ENCODE measurements at regions not wholly inside any gene's neighbourhood (a gene's known extent, or its start where the extent isn't known, plus 50 kb on each side); places are given as distances from the start of the nearest gene placed in this dataset.

- no peak for TF ChIP-seq RAD21 (IDR thresholded peaks at IDR 0.05; ENCODE audit: low read length)
- TF ChIP-seq, protein P1, sequence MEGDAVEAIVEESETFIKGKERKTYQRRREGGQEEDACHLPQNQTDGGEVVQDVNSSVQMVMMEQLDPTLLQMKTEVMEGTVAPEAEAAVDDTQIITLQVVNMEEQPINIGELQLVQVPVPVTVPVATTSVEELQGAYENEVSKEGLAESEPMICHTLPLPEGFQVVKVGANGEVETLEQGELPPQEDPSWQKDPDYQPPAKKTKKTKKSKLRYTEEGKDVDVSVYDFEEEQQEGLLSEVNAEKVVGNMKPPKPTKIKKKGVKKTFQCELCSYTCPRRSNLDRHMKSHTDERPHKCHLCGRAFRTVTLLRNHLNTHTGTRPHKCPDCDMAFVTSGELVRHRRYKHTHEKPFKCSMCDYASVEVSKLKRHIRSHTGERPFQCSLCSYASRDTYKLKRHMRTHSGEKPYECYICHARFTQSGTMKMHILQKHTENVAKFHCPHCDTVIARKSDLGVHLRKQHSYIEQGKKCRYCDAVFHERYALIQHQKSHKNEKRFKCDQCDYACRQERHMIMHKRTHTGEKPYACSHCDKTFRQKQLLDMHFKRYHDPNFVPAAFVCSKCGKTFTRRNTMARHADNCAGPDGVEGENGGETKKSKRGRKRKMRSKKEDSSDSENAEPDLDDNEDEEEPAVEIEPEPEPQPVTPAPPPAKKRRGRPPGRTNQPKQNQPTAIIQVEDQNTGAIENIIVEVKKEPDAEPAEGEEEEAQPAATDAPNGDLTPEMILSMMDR (conservative IDR thresholded peaks at IDR 0.05; ENCODE audit: low read depth, low read length): no peak
- no peak for TF ChIP-seq POLR2A (IDR thresholded peaks at IDR 0.05; ENCODE audit: low read depth, low read length)
- no peak for TF ChIP-seq USF2 (IDR thresholded peaks at IDR 0.05; ENCODE audit: low read depth, low read length)
- TF ChIP-seq SMC3 (IDR thresholded peaks at IDR 0.05; ENCODE audit: low read depth, low read length): no peak
- no peak for TF ChIP-seq RFX5 (IDR thresholded peaks at IDR 0.05; ENCODE audit: low read depth, low read length)
- no peak for TF ChIP-seq BHLHE40 (IDR thresholded peaks at IDR 0.05; ENCODE audit: low read depth, low read length)
- TF ChIP-seq MAFK (IDR thresholded peaks at IDR 0.05; ENCODE audit: low read depth, low read length): no peak
- no peak for TF ChIP-seq RCOR1 (IDR thresholded peaks at IDR 0.05; ENCODE audit: insufficient replicate concordance, low read length)
- no peak for TF ChIP-seq CEBPB (IDR thresholded peaks at IDR 0.05; ENCODE audit: low read depth, low read length)
- no peak for TF ChIP-seq CHD1 (IDR thresholded peaks at IDR 0.05; ENCODE audit: low read depth, low read length)
- no peak for TF ChIP-seq FOS (IDR thresholded peaks at IDR 0.05; ENCODE audit: low read depth, low read length)
These were observed 166.4 kb upstream of the COBL start for GRCh38 chr7:51482976-51483375.
